AG09309 (cell line): ENCODE measurements at regions not wholly inside any gene's neighbourhood (a gene's known extent, or its start where the extent isn't known, plus 50 kb on each side); places are given as distances from the start of the nearest gene placed in this dataset.

Source experiments
- DNase-seq: peaks from one replicate; pipeline ENCODE4 v3.0.0-alpha.2; 2010; ENCODE audit warnings: low read depth
- H3K4me3 ChIP-seq: 2 replicates; pipeline ENCODE4 v1.5.1; 2011; ENCODE audit warnings: mild to moderate bottlenecking, low read depth, low read length, moderate library complexity; ENCODE audit not compliant: control insufficient read depth
- CTCF ChIP-seq: IDR thresholded peaks from 2 replicates; pipeline ENCODE4 v1.5.1; 2011; ENCODE audit warnings: mild to moderate bottlenecking, low read depth, low read length, inconsistent platforms; ENCODE audit not compliant: insufficient read depth, control insufficient read depth; ENCODE audit errors: missing control alignments

GRCh38 chr4:170769862-170770261 lies 680.1 kb upstream of the AADAT start:
- DNase-seq = no peak
- no peak for TF ChIP-seq CTCF
- no peak overlapping the region for H3K4me3 ChIP-seq

- no peak for TF ChIP-seq CTCF
- H3K4me3 ChIP-seq = no peak overlapping the region
- DNase-seq = no peak
Observed at GRCh38 chr4:170758988-170759387, 669.2 kb upstream of the AADAT start.

- DNase-seq = no peak
- no peak overlapping the region for H3K4me3 ChIP-seq
- no peak for TF ChIP-seq CTCF
Observed at GRCh38 chr4:170750519-170750918, 660.8 kb upstream of the AADAT start.

- no peak for TF ChIP-seq CTCF
- H3K4me3 ChIP-seq = no peak overlapping the region
- DNase-seq = no peak
Observed at GRCh38 chr4:170748975-170749374, 659.2 kb upstream of the AADAT start.

- DNase-seq = no peak
- TF ChIP-seq CTCF = no peak
Observed at GRCh38 chr4:170743633-170744032, 653.9 kb upstream of the AADAT start.

GRCh38 chr4:170741856-170742255 lies 652.1 kb upstream of the AADAT start:
- no peak overlapping the region for H3K4me3 ChIP-seq
- TF ChIP-seq CTCF = no peak
- DNase-seq = no peak

More at GRCh38 chr4:170743633-170744032, 653.9 kb upstream of the AADAT start:
- H3K4me3 ChIP-seq = no peak overlapping the region

GRCh38 chr4:170736710-170737109 lies 647.0 kb upstream of the AADAT start:
- no peak for DNase-seq
- no peak overlapping the region for H3K4me3 ChIP-seq
- no peak for TF ChIP-seq CTCF
